SK-N-SH (cell line): ENCODE measurements at regions not wholly inside any gene's neighbourhood (a gene's known extent, or its start where the extent isn't known, plus 50 kb on each side); places are given as distances from the start of the nearest gene placed in this dataset.
"Not testable (repeated sequence)": the region's sequence is repeated elsewhere in the genome, so short reads cannot be mapped to it uniquely, and the experiment has no call there.

ENCODE experiments used
- CTCF ChIA-PET: fragments of 300-600, 350-600 bp; formaldehyde crosslinking; extraction: SDS; loops from one replicate; lab custom pipeline; 2021; lab: Yijun Ruan, JAX
- POLR2A ChIA-PET: fragments of 350-600 bp; sonication (Branson Sonifier 250); formaldehyde crosslinking; extraction: SDS; loops from one replicate; lab custom pipeline; 2020; ENCODE audit warnings: antibody characterized with exemption, inconsistent platforms; lab: Yijun Ruan, JAX
- DNase-seq: peaks from one replicate; pipeline ENCODE4 v3.0.0; 2012
- H2AFZ ChIP-seq: fragments of 200-600 bp; sonication (generic); 2 replicates; pipeline ENCODE4 v1.8.1; 2016; ENCODE audit warnings: antibody characterized with exemption, mild to moderate bottlenecking, low read depth
- H3F3A ChIP-seq: fragments of 200-600 bp; sonication (generic); replicated peaks from 2 replicates; pipeline ENCODE3; 2016; ENCODE audit warnings: antibody characterized with exemption, mild to moderate bottlenecking; ENCODE audit not compliant: insufficient read depth
- H3K27ac ChIP-seq, 2 experiments: fragments of 200-500 bp in 1 of 2; fragments of 200-600 bp in 1 of 2; sonication (Bioruptor generic) in 1 of 2; sonication (generic), shearing (Covaris generic) in 1 of 2; 2 replicates each; pipeline versions ENCODE4 v1.5.1 to v1.6.1; 2014 to 2016; ENCODE audit warnings: low read depth in 2 of 2, inconsistent platforms in 1 of 2, low read length in 1 of 2, mild to moderate bottlenecking in 1 of 2, mixed read lengths in 1 of 2
- H3K27me3 ChIP-seq: fragments of 200-600 bp; sonication (generic), shearing (Covaris generic); 2 replicates; pipeline ENCODE4 v1.6.1; 2016; ENCODE audit warnings: mixed run types; ENCODE audit not compliant: insufficient read depth
- H3K36me3 ChIP-seq, 2 experiments: fragments of 200-500 bp in 1 of 2; fragments of 200-600 bp in 1 of 2; sonication (Bioruptor generic) in 1 of 2; sonication (generic) in 1 of 2; replicated peaks in 1 of 2; 2 replicates each; pipeline versions ENCODE3 to v1.5.1; 2014 to 2016; ENCODE audit warnings: low read length in 1 of 2, mild to moderate bottlenecking in 1 of 2; ENCODE audit not compliant: insufficient read depth in 2 of 2, control insufficient read depth in 1 of 2
- H3K4me1 ChIP-seq, 2 experiments: fragments of 200-500 bp in 1 of 2; fragments of 200-600 bp in 1 of 2; sonication (Bioruptor generic) in 1 of 2; sonication (generic), shearing (Covaris generic) in 1 of 2; 2 replicates each; pipeline versions ENCODE4 v1.5.1 to v1.6.1; 2014 to 2016; ENCODE audit warnings: low read depth in 1 of 2, low read length in 1 of 2, mixed run types in 1 of 2; ENCODE audit not compliant: insufficient read depth in 2 of 2, control insufficient read depth in 1 of 2
- H3K4me2 ChIP-seq: fragments of 200-600 bp; sonication (generic), shearing (Covaris generic); 2 replicates; pipeline ENCODE4 v1.6.1; 2017; ENCODE audit warnings: mixed run types
- H3K4me3 ChIP-seq, 2 experiments: fragments of 200-500 bp in 1 of 2; fragments of 200-600 bp in 1 of 2; sonication (Bioruptor generic) in 1 of 2; sonication (generic), shearing (Covaris generic) in 1 of 2; 2 replicates each; pipeline versions ENCODE4 v1.5.1 to v1.8.1; 2014 to 2016; ENCODE audit warnings: low read depth in 2 of 2, inconsistent platforms in 1 of 2, low read length in 1 of 2, mild to moderate bottlenecking in 1 of 2, mixed read lengths in 1 of 2, moderate library complexity in 1 of 2
- H3K79me2 ChIP-seq: fragments of 200-600 bp; sonication (generic); 2 replicates; pipeline ENCODE4 v1.8.1; 2017; ENCODE audit warnings: mild to moderate bottlenecking; ENCODE audit not compliant: insufficient read depth
- H3K9ac ChIP-seq: fragments of 200-600 bp; sonication (generic); 2 replicates; pipeline ENCODE4 v1.6.1; 2017; ENCODE audit warnings: mixed run types
- H3K9me2 ChIP-seq: fragments of 200-600 bp; sonication (generic); 2 replicates; pipeline ENCODE4 v1.6.1; 2017; ENCODE audit warnings: mixed run types
- H3K9me3 ChIP-seq: fragments of 200-600 bp; sonication (generic); 2 replicates; pipeline ENCODE4 v1.6.1; 2017; ENCODE audit warnings: mixed run types, mild to moderate bottlenecking, moderate library complexity
- H4K20me1 ChIP-seq: fragments of 200-600 bp; sonication (generic); 2 replicates; pipeline ENCODE4 v1.6.1; 2017; ENCODE audit warnings: mild to moderate bottlenecking, mixed run types; ENCODE audit not compliant: insufficient read depth
- ELF1 ChIP-seq: IDR thresholded peaks from 2 replicates; pipeline ENCODE4 v1.4.0; 2012
- FOXJ3 ChIP-seq: sonication (generic); formaldehyde crosslinking; IDR thresholded peaks from 2 replicates; pipeline ENCODE4 v1.5.1; 2020; ENCODE audit warnings: mild to moderate bottlenecking, missing genetic modification reagents
- FOXM1 ChIP-seq: IDR thresholded peaks from 2 replicates; pipeline ENCODE4 v1.4.0; 2012; ENCODE audit warnings: low read depth, mild to moderate bottlenecking
- GABPA ChIP-seq: IDR thresholded peaks from 2 replicates; pipeline ENCODE4 v1.4.0; 2012; ENCODE audit warnings: low read depth, mild to moderate bottlenecking
- JUND ChIP-seq: IDR thresholded peaks from 2 replicates; pipeline ENCODE4 v1.4.0; 2012
- MEF2A ChIP-seq: IDR thresholded peaks from 2 replicates; pipeline ENCODE4 v1.4.0; 2012; ENCODE audit warnings: low read depth, borderline replicate concordance
- POLR2AphosphoS5 ChIP-seq: IDR thresholded peaks from 2 replicates; pipeline ENCODE4 v1.6.1; 2012; ENCODE audit warnings: low read depth, low read length
- RCOR1 ChIP-seq: fragments of 150-350 bp; IDR thresholded peaks from 2 replicates; pipeline ENCODE4 v1.6.1; 2017; ENCODE audit warnings: antibody characterized with exemption, low read length
- TAF1 ChIP-seq: IDR thresholded peaks from 2 replicates; pipeline ENCODE4 v1.6.1; 2012; ENCODE audit warnings: low read depth, mild to moderate bottlenecking, low read length, moderate library complexity, borderline replicate concordance
- TCF12 ChIP-seq: IDR thresholded peaks from 2 replicates; pipeline ENCODE4 v1.4.0; 2012
- YY1 ChIP-seq: IDR thresholded peaks from 2 replicates; pipeline ENCODE4 v1.4.0; 2012; ENCODE audit warnings: low read depth, mild to moderate bottlenecking
- WGBS: methylation state at CpG from one replicate; pipeline ENCODE4 v1.1.6; 2017; ENCODE audit warnings: low lambda C conversion rate; 5-methylcytosine and 5-hydroxymethylcytosine counted together
- TF ChIP-seq, protein P1 (sequence below): IDR thresholded peaks from 2 replicates; pipeline ENCODE4 v1.4.0; 2012; ENCODE audit warnings: low read depth
- TF ChIP-seq, protein P2 (sequence below): IDR thresholded peaks from 2 replicates; pipeline ENCODE4 v1.6.1; 2012; ENCODE audit warnings: mild to moderate bottlenecking, low read depth, low read length, moderate library complexity
- TF ChIP-seq, protein P3 (sequence below): IDR thresholded peaks from 2 replicates; pipeline ENCODE4 v1.4.0; 2012; ENCODE audit warnings: low read depth, borderline replicate concordance
- TF ChIP-seq, protein P4 (sequence below): fragments of 200-600 bp; sonication (generic); IDR thresholded peaks from 2 replicates; pipeline ENCODE4 v1.6.1; 2017; ENCODE audit warnings: antibody characterized with exemption, mild to moderate bottlenecking, moderate library complexity

DNA sequence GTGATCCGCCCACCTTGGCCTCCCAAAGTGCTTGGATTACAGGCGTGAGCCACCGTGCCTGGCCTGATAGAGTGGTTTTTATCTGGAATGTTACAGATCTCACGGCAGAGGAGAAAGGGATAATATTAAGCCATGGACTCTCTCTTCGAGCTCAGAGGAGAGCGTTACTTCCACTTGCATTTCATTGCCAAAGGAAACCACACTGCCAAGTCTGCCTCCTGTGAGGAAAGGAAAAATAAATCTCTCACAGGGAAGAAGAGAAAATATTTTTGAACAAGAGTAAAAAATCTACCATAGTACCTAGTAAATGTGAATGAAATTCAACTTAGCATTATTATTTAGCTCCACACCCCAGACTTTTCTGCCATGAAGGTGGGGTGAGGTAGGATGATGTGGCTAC lies 319.2 kb upstream of the PRICKLE1 start:
- DNase-seq: no peak
- Histone ChIP-seq H4K20me1 (no peaks in the 10 kb centered on the region), H3K27me3 (no peaks in the 10 kb centered on the region), H3K79me2 (no peaks in the 10 kb centered on the region), H3F3A (no peaks in the 10 kb centered on the region), H3K9me2 (no peaks in the 10 kb centered on the region), H3K9ac (no peak overlapping the region), H3K36me3 (no peaks in the 10 kb centered on the region), H3K27ac (no peak overlapping the region), H3K4me2 (no peak overlapping the region), H3K4me3 (no peak overlapping the region), H2AFZ (no peak overlapping the region), H3K9me3 (no peaks in the 10 kb centered on the region), H3K4me1 (no peaks in the 10 kb centered on the region)
- WGBS: 48% methylated on average over 6 of the region's 6 CpGs
- TF ChIP-seq TCF12 (no peak), FOXJ3 (no peak), MEF2A (no peak), GABPA (no peak), TAF1 (no peak), JUND (no peak), ELF1 (no peak), YY1 (no peak), FOXM1 (no peak), RCOR1 (no peak), POLR2AphosphoS5 (no peak)
- TF ChIP-seq, protein P1, sequence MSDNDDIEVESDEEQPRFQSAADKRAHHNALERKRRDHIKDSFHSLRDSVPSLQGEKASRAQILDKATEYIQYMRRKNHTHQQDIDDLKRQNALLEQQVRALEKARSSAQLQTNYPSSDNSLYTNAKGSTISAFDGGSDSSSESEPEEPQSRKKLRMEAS: no peak
- TF ChIP-seq, protein P2, sequence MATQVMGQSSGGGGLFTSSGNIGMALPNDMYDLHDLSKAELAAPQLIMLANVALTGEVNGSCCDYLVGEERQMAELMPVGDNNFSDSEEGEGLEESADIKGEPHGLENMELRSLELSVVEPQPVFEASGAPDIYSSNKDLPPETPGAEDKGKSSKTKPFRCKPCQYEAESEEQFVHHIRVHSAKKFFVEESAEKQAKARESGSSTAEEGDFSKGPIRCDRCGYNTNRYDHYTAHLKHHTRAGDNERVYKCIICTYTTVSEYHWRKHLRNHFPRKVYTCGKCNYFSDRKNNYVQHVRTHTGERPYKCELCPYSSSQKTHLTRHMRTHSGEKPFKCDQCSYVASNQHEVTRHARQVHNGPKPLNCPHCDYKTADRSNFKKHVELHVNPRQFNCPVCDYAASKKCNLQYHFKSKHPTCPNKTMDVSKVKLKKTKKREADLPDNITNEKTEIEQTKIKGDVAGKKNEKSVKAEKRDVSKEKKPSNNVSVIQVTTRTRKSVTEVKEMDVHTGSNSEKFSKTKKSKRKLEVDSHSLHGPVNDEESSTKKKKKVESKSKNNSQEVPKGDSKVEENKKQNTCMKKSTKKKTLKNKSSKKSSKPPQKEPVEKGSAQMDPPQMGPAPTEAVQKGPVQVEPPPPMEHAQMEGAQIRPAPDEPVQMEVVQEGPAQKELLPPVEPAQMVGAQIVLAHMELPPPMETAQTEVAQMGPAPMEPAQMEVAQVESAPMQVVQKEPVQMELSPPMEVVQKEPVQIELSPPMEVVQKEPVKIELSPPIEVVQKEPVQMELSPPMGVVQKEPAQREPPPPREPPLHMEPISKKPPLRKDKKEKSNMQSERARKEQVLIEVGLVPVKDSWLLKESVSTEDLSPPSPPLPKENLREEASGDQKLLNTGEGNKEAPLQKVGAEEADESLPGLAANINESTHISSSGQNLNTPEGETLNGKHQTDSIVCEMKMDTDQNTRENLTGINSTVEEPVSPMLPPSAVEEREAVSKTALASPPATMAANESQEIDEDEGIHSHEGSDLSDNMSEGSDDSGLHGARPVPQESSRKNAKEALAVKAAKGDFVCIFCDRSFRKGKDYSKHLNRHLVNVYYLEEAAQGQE: no peak
- TF ChIP-seq, protein P3, sequence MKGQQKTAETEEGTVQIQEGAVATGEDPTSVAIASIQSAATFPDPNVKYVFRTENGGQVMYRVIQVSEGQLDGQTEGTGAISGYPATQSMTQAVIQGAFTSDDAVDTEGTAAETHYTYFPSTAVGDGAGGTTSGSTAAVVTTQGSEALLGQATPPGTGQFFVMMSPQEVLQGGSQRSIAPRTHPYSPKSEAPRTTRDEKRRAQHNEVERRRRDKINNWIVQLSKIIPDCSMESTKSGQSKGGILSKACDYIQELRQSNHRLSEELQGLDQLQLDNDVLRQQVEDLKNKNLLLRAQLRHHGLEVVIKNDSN: no peak
- TF ChIP-seq, protein P4, sequence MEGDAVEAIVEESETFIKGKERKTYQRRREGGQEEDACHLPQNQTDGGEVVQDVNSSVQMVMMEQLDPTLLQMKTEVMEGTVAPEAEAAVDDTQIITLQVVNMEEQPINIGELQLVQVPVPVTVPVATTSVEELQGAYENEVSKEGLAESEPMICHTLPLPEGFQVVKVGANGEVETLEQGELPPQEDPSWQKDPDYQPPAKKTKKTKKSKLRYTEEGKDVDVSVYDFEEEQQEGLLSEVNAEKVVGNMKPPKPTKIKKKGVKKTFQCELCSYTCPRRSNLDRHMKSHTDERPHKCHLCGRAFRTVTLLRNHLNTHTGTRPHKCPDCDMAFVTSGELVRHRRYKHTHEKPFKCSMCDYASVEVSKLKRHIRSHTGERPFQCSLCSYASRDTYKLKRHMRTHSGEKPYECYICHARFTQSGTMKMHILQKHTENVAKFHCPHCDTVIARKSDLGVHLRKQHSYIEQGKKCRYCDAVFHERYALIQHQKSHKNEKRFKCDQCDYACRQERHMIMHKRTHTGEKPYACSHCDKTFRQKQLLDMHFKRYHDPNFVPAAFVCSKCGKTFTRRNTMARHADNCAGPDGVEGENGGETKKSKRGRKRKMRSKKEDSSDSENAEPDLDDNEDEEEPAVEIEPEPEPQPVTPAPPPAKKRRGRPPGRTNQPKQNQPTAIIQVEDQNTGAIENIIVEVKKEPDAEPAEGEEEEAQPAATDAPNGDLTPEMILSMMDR: no peak
- ChIA-PET POLR2A (no interaction called here), CTCF (interaction anchor here (0.8 to 0.9 kb wide), 2 partner anchors 10 to 373 kb away, joined by 3 read pairs; no protein-coding TSS in a partner anchor)

DNA sequence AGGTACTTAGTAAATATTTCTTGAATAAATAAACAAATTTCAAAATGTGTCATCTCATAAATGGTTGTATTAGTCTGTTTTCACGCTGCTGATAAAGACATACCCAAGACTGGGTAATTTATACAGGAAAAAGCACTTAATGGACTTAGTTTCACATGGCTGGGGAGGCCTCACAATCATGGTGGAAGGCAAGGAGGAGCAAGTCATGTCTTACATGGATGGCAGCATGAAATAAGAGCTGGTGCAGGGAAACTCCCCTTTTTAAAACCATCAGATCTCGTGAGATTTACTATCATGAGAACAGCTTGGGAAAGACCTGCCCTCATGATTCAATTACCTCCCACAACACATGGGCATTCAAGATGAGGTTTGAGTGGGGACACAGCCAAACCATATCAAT lies 317.3 kb upstream of the PRICKLE1 start:
- DNase-seq, H3F3A ChIP-seq, H3K36me3 ChIP-seq, H3K9ac ChIP-seq, H3K79me2 ChIP-seq, H3K4me1 ChIP-seq, CTCF ChIA-PET, H2AFZ ChIP-seq, H3K9me2 ChIP-seq, H3K27me3 ChIP-seq, H3K27ac ChIP-seq, POLR2A ChIA-PET, H3K9me3 ChIP-seq, H3K4me2 ChIP-seq, H4K20me1 ChIP-seq, H3K4me3 ChIP-seq: not testable (repeated sequence)
- WGBS: 32% methylated on average over 2 of the region's 2 CpGs
